Midbrain (tissue), 1 donor: ENCODE measurements at regions not wholly inside any gene's neighbourhood (a gene's known extent, or its start where the extent isn't known, plus 50 kb on each side); places are given as distances from the start of the nearest gene placed in this dataset.

Experiments used
- DNase-seq: peaks from one replicate; lab custom pipeline; 2025; lab: John Stamatoyannopoulos, UW

GRCh38 chr11:26093206-26093605 lies 238.7 kb upstream of the ANO3 start:
- DNase-seq: no peak

GRCh38 chr11:26095340-26095739 lies 236.6 kb upstream of the ANO3 start:
- no peak for DNase-seq

- no peak for DNase-seq
These were observed 235.5 kb upstream of the ANO3 start for GRCh38 chr11:26096451-26096850.

GRCh38 chr11:26102325-26102724 lies 229.6 kb upstream of the ANO3 start:
- DNase-seq: no peak

- no peak for DNase-seq
These were observed 226.0 kb upstream of the ANO3 start for GRCh38 chr11:26105762-26106423.

GRCh38 chr11:26106726-26107125 lies 225.2 kb upstream of the ANO3 start:
- DNase-seq: no peak

GRCh38 chr11:26109658-26110368 lies 222.1 kb upstream of the ANO3 start:
- DNase-seq: no peak

GRCh38 chr11:26112264-26112663 lies 219.7 kb upstream of the ANO3 start:
- DNase-seq: no peak

- no peak for DNase-seq
These were observed 210.5 kb upstream of the ANO3 start for GRCh38 chr11:26121466-26121865.

- DNase-seq: no peak
These were observed 205.2 kb upstream of the ANO3 start for GRCh38 chr11:26126741-26127140.

- no peak for DNase-seq
These were observed 204.6 kb upstream of the ANO3 start for GRCh38 chr11:26127336-26127735.

GRCh38 chr11:26131406-26131805 lies 200.5 kb upstream of the ANO3 start:
- DNase-seq: no peak

- DNase-seq: no peak
These were observed 197.9 kb upstream of the ANO3 start for GRCh38 chr11:26134053-26134452.

- peak; percentile 41 for DNase-seq
These were observed 197.2 kb upstream of the ANO3 start for GRCh38 chr11:26134481-26135355.

- DNase-seq: no peak
These were observed 194.3 kb upstream of the ANO3 start for GRCh38 chr11:26137651-26138050.

- no peak for DNase-seq
These were observed 189.0 kb upstream of the ANO3 start for GRCh38 chr11:26142891-26143290.

- DNase-seq: no peak
These were observed 188.2 kb upstream of the ANO3 start for GRCh38 chr11:26143566-26144290.

- no peak for DNase-seq
These were observed 187.6 kb upstream of the ANO3 start for GRCh38 chr11:26144291-26144690.

- no peak for DNase-seq
These were observed 187.0 kb upstream of the ANO3 start for GRCh38 chr11:26144911-26145310.

- DNase-seq: no peak
These were observed 182.3 kb upstream of the ANO3 start for GRCh38 chr11:26149585-26149984.

- no peak for DNase-seq
These were observed 181.9 kb upstream of the ANO3 start for GRCh38 chr11:26150031-26150430.

GRCh38 chr11:26158251-26158650 lies 173.7 kb upstream of the ANO3 start:
- no peak for DNase-seq
